Upper lobe of right lung (tissue), 1 donor: ENCODE measurements at regions not wholly inside any gene's neighbourhood (a gene's known extent, or its start where the extent isn't known, plus 50 kb on each side); places are given as distances from the start of the nearest gene placed in this dataset.
A peak's percentile ranks its signal among the peaks of the same experiment; 100 is the strongest.
"Not testable (repeated sequence)": the region's sequence is repeated elsewhere in the genome, so short reads cannot be mapped to it uniquely, and the experiment has no call there.

Source experiments
- ATAC-seq: fragments of 200-7000 bp; cut with Tn5 transposase; one replicate; pipeline ENCODE4 v1.9.1; 2020; ENCODE audit warnings: mild to moderate bottlenecking, moderate library complexity
- DNase-seq: peaks from one replicate; pipeline ENCODE4 v3.0.0-alpha.2; 2020
- H3K27ac ChIP-seq: fragments of 200-600 bp; one replicate; pipeline ENCODE4 v1.8.0; 2022
- H3K27me3 ChIP-seq: fragments of 200-600 bp; one replicate; pipeline ENCODE4 v1.8.0; 2022; ENCODE audit warnings: mild to moderate bottlenecking
- H3K36me3 ChIP-seq: fragments of 200-600 bp; one replicate; pipeline ENCODE4 v1.8.0; 2022
- H3K4me1 ChIP-seq: fragments of 200-600 bp; one replicate; pipeline ENCODE4 v1.8.0; 2022
- H3K4me3 ChIP-seq: fragments of 200-600 bp; one replicate; pipeline ENCODE4 v1.8.0; 2022; ENCODE audit warnings: mild to moderate bottlenecking
- H3K9me3 ChIP-seq: fragments of 200-600 bp; one replicate; pipeline ENCODE4 v1.8.0; 2022
- CTCF ChIP-seq: fragments of 200-600 bp; IDR thresholded peaks from one replicate; pipeline ENCODE4 v1.8.0; 2022; ENCODE audit warnings: antibody characterized with exemption
- intact Hi-C: fragments of 100-400 bp; cut with DNase I; formaldehyde crosslinking; loops from one replicate; pipeline ENCODE4 v1.11.0; 2022
- donor health status: DM: no; HTN: yes; CAD: no; lungs with severe emphysema.

- H3K9me3 ChIP-seq: no peaks in the 10 kb centered on the region
- no peak overlapping the region for H3K4me3 ChIP-seq
- no peak for DNase-seq
- H3K36me3 ChIP-seq: no peaks in the 10 kb centered on the region
- ATAC-seq: peak; percentile 40
- TF ChIP-seq CTCF: no peak
- intact Hi-C loops: no loop called here
- no peaks in the 10 kb centered on the region for H3K27me3 ChIP-seq
- no peaks in the 10 kb centered on the region for H3K4me1 ChIP-seq
- no peak overlapping the region for H3K27ac ChIP-seq
These were observed 483.0 kb upstream of the CCDC196 start for GRCh38 chr14:66003082-66003730.

- no peak overlapping the region for H3K27ac ChIP-seq
- no peaks in the 10 kb centered on the region for H3K9me3 ChIP-seq
- no peaks in the 10 kb centered on the region for H3K27me3 ChIP-seq
- no peak for DNase-seq
- no peak overlapping the region for H3K4me3 ChIP-seq
- H3K36me3 ChIP-seq: no peaks in the 10 kb centered on the region
- no peaks in the 10 kb centered on the region for H3K4me1 ChIP-seq
- no peak for TF ChIP-seq CTCF
- intact Hi-C loops: no loop called here
- no peak for ATAC-seq
These were observed 480.2 kb upstream of the CCDC196 start for GRCh38 chr14:66005900-66006434.

- Histone ChIP-seq H3K27ac (no peak overlapping the region), H3K4me3 (no peak overlapping the region), H3K27me3 (no peaks in the 10 kb centered on the region), H3K9me3 (no peaks in the 10 kb centered on the region), H3K36me3 (no peaks in the 10 kb centered on the region), H3K4me1 (no peaks in the 10 kb centered on the region)
- intact Hi-C loops: no loop called here
- no peak for DNase-seq
- TF ChIP-seq CTCF: no peak
- no peak for ATAC-seq
These were observed 477.5 kb upstream of the CCDC196 start for GRCh38 chr14:66008631-66009030.

- intact Hi-C loops: no loop called here
- Histone ChIP-seq H3K4me1 (no peaks in the 10 kb centered on the region), H3K27me3 (no peaks in the 10 kb centered on the region), H3K36me3 (no peaks in the 10 kb centered on the region), H3K9me3 (no peaks in the 10 kb centered on the region), H3K4me3 (no peak overlapping the region), H3K27ac (no peak overlapping the region)
- no peak for TF ChIP-seq CTCF
- no peak for DNase-seq
- ATAC-seq: no peak
These were observed 477.1 kb upstream of the CCDC196 start for GRCh38 chr14:66009089-66009488.

GRCh38 chr14:66010695-66011094, 475.5 kb upstream of the CCDC196 start:
- DNase-seq (no peak), ATAC-seq (no peak)
- H3K4me3 ChIP-seq: no peak overlapping the region
- no peaks in the 10 kb centered on the region for H3K4me1 ChIP-seq
- no peak for TF ChIP-seq CTCF
- no peaks in the 10 kb centered on the region for H3K27me3 ChIP-seq
- H3K9me3 ChIP-seq: no peaks in the 10 kb centered on the region
- no peak overlapping the region for H3K27ac ChIP-seq
- no peaks in the 10 kb centered on the region for H3K36me3 ChIP-seq
- intact Hi-C loops: no loop called here

GRCh38 chr14:66011855-66012254, 474.3 kb upstream of the CCDC196 start:
- intact Hi-C loops: no loop called here
- ATAC-seq (no peak), DNase-seq (no peak)
- H3K9me3 ChIP-seq: no peaks in the 10 kb centered on the region
- no peaks in the 10 kb centered on the region for H3K36me3 ChIP-seq
- H3K27ac ChIP-seq: no peak overlapping the region
- TF ChIP-seq CTCF: no peak
- H3K4me3 ChIP-seq: no peak overlapping the region
- no peaks in the 10 kb centered on the region for H3K27me3 ChIP-seq
- no peaks in the 10 kb centered on the region for H3K4me1 ChIP-seq

- H3K9me3 ChIP-seq, H3K4me3 ChIP-seq, H3K27me3 ChIP-seq, H3K4me1 ChIP-seq, H3K36me3 ChIP-seq, H3K27ac ChIP-seq, intact Hi-C loops, ATAC-seq, DNase-seq: not testable (repeated sequence)
These were observed 472.6 kb upstream of the CCDC196 start for GRCh38 chr14:66013607-66014006.
